Erythroblast (primary cell): ENCODE measurements at regions not wholly inside any gene's neighbourhood (a gene's known extent, or its start where the extent isn't known, plus 50 kb on each side); places are given as distances from the start of the nearest gene placed in this dataset.

Experiments
- GATA1 ChIP-seq: IDR thresholded peaks from 2 replicates; pipeline ENCODE4 v1.6.1; 2011; ENCODE audit warnings: low read depth, mild to moderate bottlenecking, control low read depth, low read length, moderate library complexity
- POLR2A ChIP-seq: IDR thresholded peaks from 2 replicates; pipeline ENCODE4 v1.6.1; 2011; ENCODE audit warnings: mild to moderate bottlenecking, low read length

- TF ChIP-seq POLR2A: no peak
- TF ChIP-seq GATA1: no peak
Measured at GRCh38 chr11:119800171-119800570, 71.2 kb upstream of the NECTIN1 start.
